ENCODE measurements at regions not wholly inside any gene's neighbourhood (a gene's known extent, or its start where the extent isn't known, plus 50 kb on each side); places are given as distances from the start of the nearest gene placed in this dataset.
A peak's percentile ranks its signal among the peaks of the same experiment; 100 is the strongest.
"Not testable (repeated sequence)": the region's sequence is repeated elsewhere in the genome, so short reads cannot be mapped to it uniquely, and the experiment has no call there.

- no peak for DNase-seq (ENCODE audit: low read depth in 4 of 4, low spot score in 3 of 4)
Observed at GRCh38 chr18:42444349-42444748, 489.3 kb downstream of the PIK3C3 start.

- no peak for DNase-seq (ENCODE audit: low read depth in 4 of 4, low spot score in 3 of 4)
Observed at GRCh38 chr18:42445359-42445758, 490.3 kb downstream of the PIK3C3 start.

- no peak for DNase-seq (ENCODE audit: low read depth in 4 of 4, low spot score in 3 of 4)
Observed at GRCh38 chr18:42446195-42446594, 491.2 kb downstream of the PIK3C3 start.

- no peak for DNase-seq (ENCODE audit: low read depth in 4 of 4, low spot score in 3 of 4)
Observed at GRCh38 chr18:42447688-42448087, 492.7 kb downstream of the PIK3C3 start.

- DNase-seq (ENCODE audit: low read depth in 4 of 4, low spot score in 3 of 4) = no peak
Observed at GRCh38 chr18:42458226-42458625, 503.2 kb downstream of the PIK3C3 start.

- DNase-seq (ENCODE audit: low read depth in 4 of 4, low spot score in 3 of 4) = no peak
Observed at GRCh38 chr18:42459873-42460272, 504.8 kb downstream of the PIK3C3 start.

GRCh38 chr18:42471885-42472284, 516.9 kb downstream of the PIK3C3 start:
- DNase-seq (ENCODE audit: low read depth in 4 of 4, low spot score in 3 of 4) = no peak

- DNase-seq (ENCODE audit: low read depth in 4 of 4, low spot score in 3 of 4) = no peak
Observed at GRCh38 chr18:42473611-42474010, 518.6 kb downstream of the PIK3C3 start.

GRCh38 chr18:42474577-42474976, 519.5 kb downstream of the PIK3C3 start:
- DNase-seq (ENCODE audit: low read depth in 4 of 4, low spot score in 3 of 4) = peak in 1 of 4 donors; percentile 6

GRCh38 chr18:42475157-42475556, 520.1 kb downstream of the PIK3C3 start:
- no peak for DNase-seq (ENCODE audit: low read depth in 4 of 4, low spot score in 3 of 4)

GRCh38 chr18:42477267-42477666, 522.2 kb downstream of the PIK3C3 start:
- DNase-seq (ENCODE audit: low read depth in 4 of 4, low spot score in 3 of 4) = peak in 1 of 4 donors; percentile 26

- DNase-seq (ENCODE audit: low read depth in 4 of 4, low spot score in 3 of 4) = peak in 3 of 4 donors; percentile 22 to 57 (median 36)
Observed at GRCh38 chr18:42480441-42480840, 525.4 kb downstream of the PIK3C3 start.

- no peak for DNase-seq (ENCODE audit: low read depth in 4 of 4, low spot score in 3 of 4)
Observed at GRCh38 chr18:42484648-42485047, 529.6 kb downstream of the PIK3C3 start.

GRCh38 chr18:42486271-42486670, 531.2 kb downstream of the PIK3C3 start:
- DNase-seq (ENCODE audit: low read depth in 4 of 4, low spot score in 3 of 4) = no peak

GRCh38 chr18:42508683-42509296, 553.8 kb downstream of the PIK3C3 start:
- no peak for DNase-seq (ENCODE audit: low read depth in 4 of 4, low spot score in 3 of 4)

- DNase-seq (ENCODE audit: low read depth in 4 of 4, low spot score in 3 of 4) = no peak
Observed at GRCh38 chr18:42509750-42510415, 554.8 kb downstream of the PIK3C3 start.

- no peak for DNase-seq (ENCODE audit: low read depth in 4 of 4, low spot score in 3 of 4)
Observed at GRCh38 chr18:42510540-42510939, 555.5 kb downstream of the PIK3C3 start.

- no peak for DNase-seq (ENCODE audit: low read depth in 4 of 4, low spot score in 3 of 4)
Observed at GRCh38 chr18:42513441-42513840, 558.4 kb downstream of the PIK3C3 start.

- DNase-seq (ENCODE audit: low read depth in 4 of 4, low spot score in 3 of 4) = no peak
Observed at GRCh38 chr18:42514512-42514911, 559.5 kb downstream of the PIK3C3 start.

GRCh38 chr18:42517896-42518295, 562.9 kb downstream of the PIK3C3 start:
- DNase-seq (ENCODE audit: low read depth in 4 of 4, low spot score in 3 of 4) = no peak

GRCh38 chr18:42518331-42518730, 563.3 kb downstream of the PIK3C3 start:
- DNase-seq (ENCODE audit: low read depth in 4 of 4, low spot score in 3 of 4) = not testable (repeated sequence)

- no peak for DNase-seq (ENCODE audit: low read depth in 4 of 4, low spot score in 3 of 4)
Observed at GRCh38 chr18:42520138-42520537, 565.1 kb downstream of the PIK3C3 start.

All from right renal pelvis (tissue), 4 donors.